ENCODE measurements at regions not wholly inside any gene's neighbourhood (a gene's known extent, or its start where the extent isn't known, plus 50 kb on each side); places are given as distances from the start of the nearest gene placed in this dataset.
A peak's percentile ranks its signal among the peaks of the same experiment; 100 is the strongest.

- H2AK5ac ChIP-seq (ENCODE audit: low read length) = no peak overlapping the region
- H3K23ac ChIP-seq (ENCODE audit: low read length) = no peak overlapping the region
- H2BK15ac ChIP-seq (replicated peaks; ENCODE audit: low read depth) = no peak overlapping the region
- H3K4me3 ChIP-seq (ENCODE audit: low read length) = no peak overlapping the region
- H3K27me3 ChIP-seq (ENCODE audit: insufficient read depth, low read length, poor library complexity) = no peaks in the 10 kb centered on the region
- no peak overlapping the region for H3K56ac ChIP-seq (ENCODE audit: low read length)
- no peak overlapping the region for H4K5ac ChIP-seq (ENCODE audit: low read length)
- DNase-seq = no peak
- no peak overlapping the region for H3K9ac ChIP-seq (ENCODE audit: low read length)
- no peak overlapping the region for H3K18ac ChIP-seq (ENCODE audit: low read length)
- H4K8ac ChIP-seq (ENCODE audit: low read depth, low read length) = no peak overlapping the region
- no peaks in the 10 kb centered on the region for H3K79me1 ChIP-seq (ENCODE audit: low read length)
- H3K4me2 ChIP-seq (ENCODE audit: low read length) = no peak overlapping the region
- H2BK120ac ChIP-seq (ENCODE audit: low read depth, low read length) = no peak overlapping the region
- H2BK5ac ChIP-seq (ENCODE audit: low read length) = no peak overlapping the region
- no peaks in the 10 kb centered on the region for H3K36me3 ChIP-seq (ENCODE audit: control insufficient read depth, insufficient read depth, low read length)
- no peak overlapping the region for H3K4ac ChIP-seq (ENCODE audit: low read depth, low read length)
- peaks cover 9% of the 10 kb centered on the region for H3K4me1 ChIP-seq (ENCODE audit: control insufficient read depth, low read depth, low read length)
- no CpG with 5 or more reads among the region's 5 CpGs for WGBS (ENCODE audit: extremely low coverage, insufficient coverage, low lambda C conversion rate)
- H3K79me2 ChIP-seq (ENCODE audit: control insufficient read depth, insufficient read depth, low read length) = no peaks in the 10 kb centered on the region
- H3K27ac ChIP-seq (ENCODE audit: low read depth, low read length) = peak overlapping the region; percentile 22
Measured at GRCh38 chr4:4643306-4643705, 101.5 kb upstream of the STX18 start.

- Histone ChIP-seq H3K56ac (ENCODE audit: low read length) (no peak overlapping the region), H4K5ac (ENCODE audit: low read length) (no peak overlapping the region), H2BK5ac (ENCODE audit: low read length) (no peak overlapping the region), H3K79me1 (ENCODE audit: low read length) (no peaks in the 10 kb centered on the region), H2AK5ac (ENCODE audit: low read length) (no peak overlapping the region), H2BK120ac (ENCODE audit: low read depth, low read length) (no peak overlapping the region), H3K18ac (ENCODE audit: low read length) (no peak overlapping the region), H3K4me3 (ENCODE audit: low read length) (no peak overlapping the region), H3K36me3 (ENCODE audit: control insufficient read depth, insufficient read depth, low read length) (no peaks in the 10 kb centered on the region), H2BK15ac (replicated peaks; ENCODE audit: low read depth) (no peak overlapping the region), H3K4me2 (ENCODE audit: low read length) (no peak overlapping the region), H4K8ac (ENCODE audit: low read depth, low read length) (no peak overlapping the region), H3K9ac (ENCODE audit: low read length) (no peak overlapping the region), H3K23ac (ENCODE audit: low read length) (no peak overlapping the region), H3K27me3 (ENCODE audit: insufficient read depth, low read length, poor library complexity) (no peaks in the 10 kb centered on the region), H3K4ac (ENCODE audit: low read depth, low read length) (no peak overlapping the region), H3K79me2 (ENCODE audit: control insufficient read depth, insufficient read depth, low read length) (no peaks in the 10 kb centered on the region), H3K27ac (ENCODE audit: low read depth, low read length) (peak overlapping the region; percentile 6), H3K4me1 (ENCODE audit: control insufficient read depth, low read depth, low read length) (peaks cover 9% of the 10 kb centered on the region)
- DNase-seq = peak; percentile 94
- no CpG with 5 or more reads among the region's 6 CpGs for WGBS (ENCODE audit: extremely low coverage, insufficient coverage, low lambda C conversion rate)
Measured at GRCh38 chr4:4642496-4643000, 100.7 kb upstream of the STX18 start.

- no peak overlapping the region for H3K4ac ChIP-seq (ENCODE audit: low read depth, low read length)
- no peaks in the 10 kb centered on the region for H3K27me3 ChIP-seq (ENCODE audit: insufficient read depth, low read length, poor library complexity)
- H2AK5ac ChIP-seq (ENCODE audit: low read length) = no peak overlapping the region
- H3K18ac ChIP-seq (ENCODE audit: low read length) = peak overlapping the region; percentile 85
- H2BK5ac ChIP-seq (ENCODE audit: low read length) = no peak overlapping the region
- no peak overlapping the region for H3K9ac ChIP-seq (ENCODE audit: low read length)
- WGBS (ENCODE audit: extremely low coverage, insufficient coverage, low lambda C conversion rate) = no CpG with 5 or more reads among the region's 23 CpGs
- no peaks in the 10 kb centered on the region for H3K79me2 ChIP-seq (ENCODE audit: control insufficient read depth, insufficient read depth, low read length)
- no peak overlapping the region for H2BK15ac ChIP-seq (replicated peaks; ENCODE audit: low read depth)
- no peaks in the 10 kb centered on the region for H3K79me1 ChIP-seq (ENCODE audit: low read length)
- no peaks in the 10 kb centered on the region for H3K36me3 ChIP-seq (ENCODE audit: control insufficient read depth, insufficient read depth, low read length)
- H2BK120ac ChIP-seq (ENCODE audit: low read depth, low read length) = peak overlapping the region; percentile 78
- H4K5ac ChIP-seq (ENCODE audit: low read length) = no peak overlapping the region
- no peak overlapping the region for H3K56ac ChIP-seq (ENCODE audit: low read length)
- no peak overlapping the region for H3K4me3 ChIP-seq (ENCODE audit: low read length)
- peaks cover 9% of the 10 kb centered on the region for H3K4me1 ChIP-seq (ENCODE audit: control insufficient read depth, low read depth, low read length)
- H3K27ac ChIP-seq (ENCODE audit: low read depth, low read length) = peak overlapping the region; percentile 80
- H3K4me2 ChIP-seq (ENCODE audit: low read length) = no peak overlapping the region
- no peak overlapping the region for H4K8ac ChIP-seq (ENCODE audit: low read depth, low read length)
- DNase-seq = peak; percentile 72
- H3K23ac ChIP-seq (ENCODE audit: low read length) = no peak overlapping the region
Measured at GRCh38 chr4:4641661-4642495, 100.0 kb upstream of the STX18 start.

- Histone ChIP-seq H3K79me1 (ENCODE audit: low read length) (no peaks in the 10 kb centered on the region), H2BK15ac (replicated peaks; ENCODE audit: low read depth) (no peak overlapping the region), H4K8ac (ENCODE audit: low read depth, low read length) (peak overlapping the region; percentile 40), H3K79me2 (ENCODE audit: control insufficient read depth, insufficient read depth, low read length) (no peaks in the 10 kb centered on the region), H3K4me2 (ENCODE audit: low read length) (no peak overlapping the region), H3K27me3 (ENCODE audit: insufficient read depth, low read length, poor library complexity) (no peaks in the 10 kb centered on the region), H2BK120ac (ENCODE audit: low read depth, low read length) (peak overlapping the region; percentile 78), H3K4ac (ENCODE audit: low read depth, low read length) (no peak overlapping the region), H3K9ac (ENCODE audit: low read length) (no peak overlapping the region), H4K5ac (ENCODE audit: low read length) (no peak overlapping the region), H2BK5ac (ENCODE audit: low read length) (no peak overlapping the region), H3K27ac (ENCODE audit: low read depth, low read length) (peak overlapping the region; percentile 80), H3K23ac (ENCODE audit: low read length) (no peak overlapping the region), H3K4me3 (ENCODE audit: low read length) (no peak overlapping the region), H2AK5ac (ENCODE audit: low read length) (no peak overlapping the region), H3K18ac (ENCODE audit: low read length) (peak overlapping the region; percentile 85), H3K56ac (ENCODE audit: low read length) (peak overlapping the region; percentile 17), H3K4me1 (ENCODE audit: control insufficient read depth, low read depth, low read length) (peaks cover 9% of the 10 kb centered on the region), H3K36me3 (ENCODE audit: control insufficient read depth, insufficient read depth, low read length) (no peaks in the 10 kb centered on the region)
- DNase-seq = peak; percentile 46
- no CpG with 5 or more reads among the region's 8 CpGs for WGBS (ENCODE audit: extremely low coverage, insufficient coverage, low lambda C conversion rate)
Measured at GRCh38 chr4:4641254-4641653, 99.4 kb upstream of the STX18 start.

- no peak overlapping the region for H3K4ac ChIP-seq (ENCODE audit: low read depth, low read length)
- H3K4me1 ChIP-seq (ENCODE audit: control insufficient read depth, low read depth, low read length) = peaks cover 8% of the 10 kb centered on the region
- no peak overlapping the region for H2BK5ac ChIP-seq (ENCODE audit: low read length)
- peak overlapping the region; percentile 85 for H3K18ac ChIP-seq (ENCODE audit: low read length)
- peak; percentile 91 for DNase-seq
- H3K27ac ChIP-seq (ENCODE audit: low read depth, low read length) = no peak overlapping the region
- H3K36me3 ChIP-seq (ENCODE audit: control insufficient read depth, insufficient read depth, low read length) = no peaks in the 10 kb centered on the region
- H2BK15ac ChIP-seq (replicated peaks; ENCODE audit: low read depth) = no peak overlapping the region
- no peak overlapping the region for H3K4me3 ChIP-seq (ENCODE audit: low read length)
- no CpG with 5 or more reads among the region's 10 CpGs for WGBS (ENCODE audit: extremely low coverage, insufficient coverage, low lambda C conversion rate)
- H3K79me2 ChIP-seq (ENCODE audit: control insufficient read depth, insufficient read depth, low read length) = no peaks in the 10 kb centered on the region
- peak overlapping the region; percentile 40 for H4K8ac ChIP-seq (ENCODE audit: low read depth, low read length)
- H3K23ac ChIP-seq (ENCODE audit: low read length) = no peak overlapping the region
- H3K56ac ChIP-seq (ENCODE audit: low read length) = peak overlapping the region; percentile 17
- no peak overlapping the region for H2AK5ac ChIP-seq (ENCODE audit: low read length)
- H3K9ac ChIP-seq (ENCODE audit: low read length) = no peak overlapping the region
- H4K5ac ChIP-seq (ENCODE audit: low read length) = no peak overlapping the region
- H3K27me3 ChIP-seq (ENCODE audit: insufficient read depth, low read length, poor library complexity) = no peaks in the 10 kb centered on the region
- no peak overlapping the region for H2BK120ac ChIP-seq (ENCODE audit: low read depth, low read length)
- peak overlapping the region; percentile 23 for H3K4me2 ChIP-seq (ENCODE audit: low read length)
- no peaks in the 10 kb centered on the region for H3K79me1 ChIP-seq (ENCODE audit: low read length)
Measured at GRCh38 chr4:4640692-4641091, 98.8 kb upstream of the STX18 start.

Measured in mesendoderm (in vitro differentiated cells).